GM12878 (cell line): ENCODE measurements at regions not wholly inside any gene's neighbourhood (a gene's known extent, or its start where the extent isn't known, plus 50 kb on each side); places are given as distances from the start of the nearest gene placed in this dataset.
A peak's percentile ranks its signal among the peaks of the same experiment; 100 is the strongest.

Source experiments
- ATAC-seq: fragments of 200-7000 bp; cut with Tn5 transposase; 3 replicates; pipeline ENCODE4 v1.9.1; 2020; ENCODE audit warnings: mild to moderate bottlenecking, moderate library complexity
- BruUV-seq: library from RNA; stranded (reverse); fragments of 400-500 nt; replicated peaks from 2 replicates; lab custom pipeline; 2021; lab: Mats Ljungman, UMichigan
- CTCF ChIA-PET: fragments of 300-600 bp; sonication (Branson Sonifier 250); formaldehyde crosslinking; extraction: SDS; loops from one replicate; lab custom pipeline; 2021; ENCODE audit warnings: inconsistent platforms; lab: Yijun Ruan, JAX
- POLR2A ChIA-PET: fragments of 350-600 bp; formaldehyde crosslinking; extraction: SDS; loops from one replicate; lab custom pipeline; 2021; ENCODE audit warnings: inconsistent platforms; lab: Charles Lee
- RAD21 ChIA-PET: fragments of 300-600 bp; sonication (Branson Sonifier 250); formaldehyde crosslinking; loops from one replicate; lab custom pipeline; 2023; ENCODE audit warnings: antibody characterized with exemption; ENCODE audit not compliant: unreplicated experiment; lab: Charles Lee
- SMC1A ChIA-PET: fragments of 300-600 bp; sonication (Branson Sonifier 250); formaldehyde crosslinking; loops from one replicate; lab custom pipeline; 2023; ENCODE audit not compliant: unreplicated experiment, uncharacterized antibody; lab: Charles Lee
- DNase-seq: peaks from one replicate; pipeline ENCODE4 v3.0.0-alpha.2; 2011; ENCODE audit warnings: low read depth, low spot score
- FAIRE-seq: peaks from 3 replicates; lab custom pipeline; 2011; peaks lifted over from hg19 to GRCh38; lab: Jason Lieb, UNC
- H2AFZ ChIP-seq: 2 replicates; pipeline ENCODE4 v1.6.0; 2011; ENCODE audit warnings: low read depth, low read length, control low read depth; ENCODE audit not compliant: control insufficient read depth
- H3K27ac ChIP-seq: 2 replicates; pipeline ENCODE4 v1.5.1; 2011; ENCODE audit warnings: control low read depth; ENCODE audit not compliant: control insufficient read depth, insufficient read depth
- H3K27me3 ChIP-seq, 2 experiments: replicated peaks in 1 of 2; 2 replicates each; pipeline versions ENCODE4 v1.6.0 to v1.6.1; 2011; ENCODE audit warnings: low read length in 1 of 2; ENCODE audit not compliant: control insufficient read depth in 2 of 2, insufficient read depth in 2 of 2
- H3K36me3 ChIP-seq, 2 experiments: 2 replicates each; pipeline ENCODE4 v1.5.1; 2011; ENCODE audit warnings: low read length in 1 of 2; ENCODE audit not compliant: control insufficient read depth in 2 of 2, insufficient read depth in 2 of 2
- H3K4me1 ChIP-seq: 2 replicates; pipeline ENCODE4 v1.6.1; 2011; ENCODE audit warnings: mild to moderate bottlenecking, low read length, moderate library complexity, mixed read lengths; ENCODE audit not compliant: control insufficient read depth, insufficient read depth
- H3K4me2 ChIP-seq: 2 replicates; pipeline ENCODE4 v1.6.0; 2011; ENCODE audit warnings: control low read depth; ENCODE audit not compliant: control insufficient read depth, insufficient read depth
- H3K4me3 ChIP-seq: fragments of 200-600 bp; sonication (generic); 2 replicates; pipeline ENCODE4 v1.5.1; 2016
- H3K79me2 ChIP-seq: 2 replicates; pipeline ENCODE4 v1.6.0; 2011; ENCODE audit warnings: low read length; ENCODE audit not compliant: control insufficient read depth, insufficient read depth
- H3K9ac ChIP-seq: 2 replicates; pipeline ENCODE4 v1.8.0; 2011; ENCODE audit warnings: low read length, control low read depth, mixed read lengths; ENCODE audit not compliant: control insufficient read depth, insufficient read depth
- H3K9me3 ChIP-seq: replicated peaks from 3 replicates; pipeline ENCODE4 v1.5.1; 2011; ENCODE audit warnings: mild to moderate bottlenecking, low read length; ENCODE audit not compliant: control insufficient read depth, insufficient read depth
- H4K20me1 ChIP-seq: 2 replicates; pipeline ENCODE4 v1.6.0; 2011; ENCODE audit not compliant: control insufficient read depth, insufficient read depth
- BMI1 ChIP-seq: fragments of 450-650 bp; IDR thresholded peaks from 2 replicates; pipeline ENCODE4 v1.6.1; 2016; ENCODE audit warnings: mild to moderate bottlenecking, moderate library complexity, borderline replicate concordance
- CREB1 ChIP-seq: IDR thresholded peaks from 2 replicates; pipeline ENCODE4 v1.6.1; 2012; ENCODE audit warnings: low read depth, mild to moderate bottlenecking, inconsistent platforms
- FOXM1 ChIP-seq: IDR thresholded peaks from 2 replicates; pipeline ENCODE4 v1.6.1; 2012; ENCODE audit warnings: low read depth, mild to moderate bottlenecking, inconsistent platforms, low read length, moderate library complexity
- IKZF1 ChIP-seq: fragments of 450-650 bp; conservative IDR thresholded peaks from 2 replicates; pipeline ENCODE4 v1.6.1; 2017; ENCODE audit warnings: antibody characterized with exemption, mild to moderate bottlenecking
- JUND ChIP-seq: IDR thresholded peaks from 2 replicates; pipeline ENCODE4 v1.6.1; 2012; ENCODE audit warnings: low read depth, mild to moderate bottlenecking, low read length, improper control_type of control experiment, moderate library complexity
- LARP7 ChIP-seq: fragments of 450-650 bp; IDR thresholded peaks from 2 replicates; pipeline ENCODE4 v1.6.1; 2017; ENCODE audit warnings: mild to moderate bottlenecking
- TARDBP ChIP-seq: IDR thresholded peaks from 2 replicates; pipeline ENCODE4 v1.6.1; 2016; ENCODE audit warnings: borderline replicate concordance
- WGBS: methylation state at CpG from one replicate; pipeline ENCODE4 v1.1.6; 2016; ENCODE audit warnings: low lambda C conversion rate; ENCODE audit not compliant: insufficient replicate concordance, insufficient coverage; ENCODE audit errors: missing lambda C conversion rate; 5-methylcytosine and 5-hydroxymethylcytosine counted together
- in situ Hi-C: fragments of 300-500 bp; cut with MboI; formaldehyde crosslinking; loops from 9 replicates; pipeline ENCODE4 v1.14.3; 2018; ENCODE audit warnings: mixed read lengths
- intact Hi-C: fragments of 100-400 bp; cut with micrococcal nuclease; formaldehyde crosslinking; loops from one replicate; pipeline ENCODE4 v1.14.2; 2022; ENCODE audit not compliant: unreplicated experiment
- TF ChIP-seq, protein P1 (sequence below): IDR thresholded peaks from 2 replicates; pipeline ENCODE4 v1.6.1; 2012; ENCODE audit warnings: low read depth, low read length, improper control_type of control experiment
- TF ChIP-seq, protein P2 (sequence below): fragments of 450-650 bp; IDR thresholded peaks from 2 replicates; pipeline ENCODE4 v1.6.1; 2017; ENCODE audit warnings: mild to moderate bottlenecking

DNA sequence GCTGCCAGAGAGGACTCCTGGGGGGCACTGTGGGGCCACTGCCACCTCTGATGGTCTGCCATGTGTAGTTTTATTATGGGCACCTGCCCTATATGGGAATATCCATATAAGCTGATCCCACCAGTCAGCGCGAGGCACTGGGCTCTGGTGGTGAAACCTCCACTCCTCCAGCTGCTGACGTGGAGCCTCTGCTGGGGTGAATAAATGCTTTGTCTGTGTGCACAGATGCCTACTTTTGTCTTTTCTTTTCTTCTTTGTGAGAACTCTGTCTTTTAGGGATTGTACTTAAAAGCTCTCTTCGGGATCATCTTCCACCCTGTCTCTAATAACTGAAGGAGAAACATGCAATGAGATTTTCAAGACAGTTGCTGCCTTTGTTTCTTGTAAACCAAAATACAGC, 68.9 kb upstream of the NCK2 start (continued):
- TF ChIP-seq TARDBP (no peak), IKZF1 (no peak), LARP7 (no peak)
- TF ChIP-seq, all 136 proteins: peak for 0

DNA sequence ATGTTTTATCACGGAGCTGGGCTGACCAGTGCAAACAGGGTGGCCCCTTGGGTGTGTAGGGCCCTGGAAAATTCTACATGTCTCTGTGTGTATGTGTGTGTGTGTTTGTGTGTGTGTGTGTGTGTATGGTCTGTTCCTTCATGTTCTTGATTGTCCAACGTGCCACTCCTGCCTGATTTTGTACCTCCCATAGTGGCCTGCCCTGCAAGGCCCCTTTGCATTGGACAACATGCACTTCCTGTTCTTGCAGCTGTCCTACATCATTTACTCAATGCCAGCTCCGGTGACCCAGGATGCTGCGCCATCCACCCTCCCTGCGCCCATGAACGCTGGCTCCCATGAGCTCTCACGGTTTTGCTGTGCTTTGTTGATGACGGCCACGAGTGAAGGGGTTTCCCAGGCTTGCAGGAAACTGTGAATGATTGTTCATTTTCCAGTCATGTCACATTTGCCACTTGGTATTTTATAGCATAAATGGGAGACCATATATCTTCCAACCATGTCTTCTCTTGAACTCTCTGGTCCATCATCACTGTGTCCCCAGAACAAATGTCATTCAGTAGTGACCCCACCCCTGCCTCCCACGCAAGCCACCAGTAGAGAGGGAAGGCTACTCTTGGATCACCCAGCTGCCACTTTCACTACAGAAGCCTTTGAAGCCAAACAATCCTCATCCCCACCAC, 69.7 kb upstream of the NCK2 start:
- TF ChIP-seq BMI1 (no peak), TARDBP (no peak), JUND (no peak), FOXM1 (no peak), CREB1 (no peak)
- TF ChIP-seq, protein P1, sequence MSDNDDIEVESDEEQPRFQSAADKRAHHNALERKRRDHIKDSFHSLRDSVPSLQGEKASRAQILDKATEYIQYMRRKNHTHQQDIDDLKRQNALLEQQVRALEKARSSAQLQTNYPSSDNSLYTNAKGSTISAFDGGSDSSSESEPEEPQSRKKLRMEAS, result no peak
- TF ChIP-seq, protein P2, sequence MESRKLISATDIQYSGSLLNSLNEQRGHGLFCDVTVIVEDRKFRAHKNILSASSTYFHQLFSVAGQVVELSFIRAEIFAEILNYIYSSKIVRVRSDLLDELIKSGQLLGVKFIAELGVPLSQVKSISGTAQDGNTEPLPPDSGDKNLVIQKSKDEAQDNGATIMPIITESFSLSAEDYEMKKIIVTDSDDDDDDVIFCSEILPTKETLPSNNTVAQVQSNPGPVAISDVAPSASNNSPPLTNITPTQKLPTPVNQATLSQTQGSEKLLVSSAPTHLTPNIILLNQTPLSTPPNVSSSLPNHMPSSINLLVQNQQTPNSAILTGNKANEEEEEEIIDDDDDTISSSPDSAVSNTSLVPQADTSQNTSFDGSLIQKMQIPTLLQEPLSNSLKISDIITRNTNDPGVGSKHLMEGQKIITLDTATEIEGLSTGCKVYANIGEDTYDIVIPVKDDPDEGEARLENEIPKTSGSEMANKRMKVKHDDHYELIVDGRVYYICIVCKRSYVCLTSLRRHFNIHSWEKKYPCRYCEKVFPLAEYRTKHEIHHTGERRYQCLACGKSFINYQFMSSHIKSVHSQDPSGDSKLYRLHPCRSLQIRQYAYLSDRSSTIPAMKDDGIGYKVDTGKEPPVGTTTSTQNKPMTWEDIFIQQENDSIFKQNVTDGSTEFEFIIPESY, result no peak
- POLR2A ChIA-PET, result no interaction called here
- intact Hi-C loops (no loop called here), in situ Hi-C loops (no loop called here)
- no peak overlapping the region for H2AFZ ChIP-seq
- H3K4me1 ChIP-seq, result no peaks in the 10 kb centered on the region
- RAD21 ChIA-PET, result no interaction called here
- H3K79me2 ChIP-seq, result no peaks in the 10 kb centered on the region
- no peaks in the 10 kb centered on the region for H3K9me3 ChIP-seq
- ATAC-seq, result peak; percentile 58
- H4K20me1 ChIP-seq, result no peaks in the 10 kb centered on the region
- DNase-seq, result no peak
- no peak overlapping the region for H3K9ac ChIP-seq
- H3K36me3 ChIP-seq, result no peaks in the 10 kb centered on the region
- H3K27ac ChIP-seq, result no peak overlapping the region
- no TSS peak for BruUV-seq
- no peak overlapping the region for H3K4me3 ChIP-seq
- FAIRE-seq, result no peak
- CTCF ChIA-PET, result no interaction called here
- whole genome bisulfite sequencing, result 35% methylated on average over 10 of the region's 10 CpGs
- H3K27me3 ChIP-seq, result no peaks in the 10 kb centered on the region; a peak in 2 of 4 replicates
- H3K4me2 ChIP-seq, result no peak overlapping the region
- SMC1A ChIA-PET, result no interaction called here
